Upper lobe of left lung (tissue), 6 donors: ENCODE measurements at regions not wholly inside any gene's neighbourhood (a gene's known extent, or its start where the extent isn't known, plus 50 kb on each side); places are given as distances from the start of the nearest gene placed in this dataset.

Experiments used
- ATAC-seq, 2 donors: fragments of 200-7000 bp; cut with Tn5 transposase; one replicate each; pipeline ENCODE4 v1.9.1; 2022; ENCODE audit warnings: mild to moderate bottlenecking in 2 of 2, moderate library complexity in 2 of 2; ENCODE audit not compliant: low FRiP score in 2 of 2
- DNase-seq, 2 donors: peaks; one replicate each; pipeline ENCODE4 v3.0.0-alpha.2; 2019 to 2020
- H3K27ac ChIP-seq, 4 donors: fragments of 200-600 bp; sonication (generic); one replicate each; pipeline ENCODE4 v1.5.1; 2016 to 2019
- H3K27me3 ChIP-seq, 4 donors: fragments of 200-600 bp; sonication (generic); one replicate each; pipeline ENCODE4 v1.5.1; 2017 to 2019
- H3K36me3 ChIP-seq, 4 donors: fragments of 200-600 bp; sonication (generic); one replicate each; pipeline ENCODE4 v1.5.1; 2016 to 2019
- H3K4me1 ChIP-seq, 4 donors: fragments of 200-600 bp; sonication (generic); one replicate each; pipeline ENCODE4 v1.5.1; 2018 to 2019
- H3K4me3 ChIP-seq, 4 donors: fragments of 200-600 bp; sonication (generic); one replicate each; pipeline ENCODE4 v1.5.1; 2017 to 2019; ENCODE audit warnings: mild to moderate bottlenecking in 2 of 4, moderate library complexity in 1 of 4
- H3K9me3 ChIP-seq, 4 donors: fragments of 200-600 bp; sonication (generic); one replicate each; pipeline ENCODE4 v1.5.1; 2018 to 2019
- EP300 ChIP-seq, 4 donors: sonication (generic); formaldehyde crosslinking; IDR thresholded peaks; one replicate each; pipeline ENCODE4 v1.5.1; 2017; ENCODE audit warnings: antibody characterized with exemption in 4 of 4, control low read depth in 2 of 4
- POLR2A ChIP-seq, 4 donors: fragments of 450-650 bp; IDR thresholded peaks; one replicate each; pipeline ENCODE4 v1.5.1; 2016 to 2017; ENCODE audit warnings: antibody characterized with exemption in 4 of 4, mild to moderate bottlenecking in 2 of 4
- POLR2AphosphoS5 ChIP-seq, 2 donors: sonication (generic); formaldehyde crosslinking; IDR thresholded peaks; one replicate each; pipeline ENCODE4 v1.5.1; 2017; ENCODE audit warnings: antibody characterized with exemption in 2 of 2
- WGBS, 2 donors: methylation state at CpG; one replicate each; pipeline ENCODE4 v1.1.5; 2017 to 2018; 5-methylcytosine and 5-hydroxymethylcytosine counted together
- TF ChIP-seq, protein P1 (sequence below), 6 experiments: fragments of 450-650 bp in 4 of 6; fragments of 200-600 bp in 2 of 6; sonication (generic) in 2 of 6; IDR thresholded peaks; one replicate each; pipeline ENCODE4 v1.5.1; 2016 to 2019; ENCODE audit warnings: antibody characterized with exemption in 6 of 6
- donor health status: DM: no; HTN: no; CAD: no; lungs with moderate emphysema.
- donor health status: DM: no; HTN: yes; CAD: no; lungs with severe emphysema.

DNA sequence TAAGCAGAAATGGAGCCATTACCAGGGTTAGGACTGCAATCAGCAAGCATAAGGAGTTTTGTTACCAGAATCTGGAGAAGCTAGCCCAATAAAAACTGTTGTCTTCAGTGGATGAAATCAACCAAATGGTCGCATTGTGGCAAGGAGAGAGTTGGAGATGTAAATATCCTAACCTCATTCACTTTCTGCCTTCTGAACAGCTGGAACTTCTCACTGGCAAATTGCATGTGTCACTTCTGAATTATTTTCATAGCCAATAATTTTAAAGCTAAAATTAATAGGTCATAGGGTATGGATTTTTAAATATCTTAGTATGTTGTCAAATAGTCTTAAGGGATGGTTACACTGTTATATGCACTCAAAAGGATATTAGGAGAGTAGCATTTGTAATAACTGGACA lies 121.6 kb downstream of the SUCNR1 start:
- Histone ChIP-seq H3K4me1 (no peaks in the 10 kb centered on the region), H3K4me3 (no peak overlapping the region), H3K9me3 (no peaks in the 10 kb centered on the region), H3K27me3 (no peaks in the 10 kb centered on the region), H3K36me3 (no peaks in the 10 kb centered on the region), H3K27ac (no peak overlapping the region)
- DNase-seq (no peak), ATAC-seq (no peak)
- WGBS, 2 donors, result 60 to 61% methylated on average over 1 of the region's 1 CpG
- no peak for TF ChIP-seq POLR2A (IDR thresholded peaks at IDR 0.05)
- TF ChIP-seq, protein P1, sequence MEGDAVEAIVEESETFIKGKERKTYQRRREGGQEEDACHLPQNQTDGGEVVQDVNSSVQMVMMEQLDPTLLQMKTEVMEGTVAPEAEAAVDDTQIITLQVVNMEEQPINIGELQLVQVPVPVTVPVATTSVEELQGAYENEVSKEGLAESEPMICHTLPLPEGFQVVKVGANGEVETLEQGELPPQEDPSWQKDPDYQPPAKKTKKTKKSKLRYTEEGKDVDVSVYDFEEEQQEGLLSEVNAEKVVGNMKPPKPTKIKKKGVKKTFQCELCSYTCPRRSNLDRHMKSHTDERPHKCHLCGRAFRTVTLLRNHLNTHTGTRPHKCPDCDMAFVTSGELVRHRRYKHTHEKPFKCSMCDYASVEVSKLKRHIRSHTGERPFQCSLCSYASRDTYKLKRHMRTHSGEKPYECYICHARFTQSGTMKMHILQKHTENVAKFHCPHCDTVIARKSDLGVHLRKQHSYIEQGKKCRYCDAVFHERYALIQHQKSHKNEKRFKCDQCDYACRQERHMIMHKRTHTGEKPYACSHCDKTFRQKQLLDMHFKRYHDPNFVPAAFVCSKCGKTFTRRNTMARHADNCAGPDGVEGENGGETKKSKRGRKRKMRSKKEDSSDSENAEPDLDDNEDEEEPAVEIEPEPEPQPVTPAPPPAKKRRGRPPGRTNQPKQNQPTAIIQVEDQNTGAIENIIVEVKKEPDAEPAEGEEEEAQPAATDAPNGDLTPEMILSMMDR (IDR thresholded peaks at IDR 0.05), result no peak
- no peak for TF ChIP-seq POLR2AphosphoS5 (IDR thresholded peaks at IDR 0.05)
- TF ChIP-seq EP300 (IDR thresholded peaks at IDR 0.05), result no peak

DNA sequence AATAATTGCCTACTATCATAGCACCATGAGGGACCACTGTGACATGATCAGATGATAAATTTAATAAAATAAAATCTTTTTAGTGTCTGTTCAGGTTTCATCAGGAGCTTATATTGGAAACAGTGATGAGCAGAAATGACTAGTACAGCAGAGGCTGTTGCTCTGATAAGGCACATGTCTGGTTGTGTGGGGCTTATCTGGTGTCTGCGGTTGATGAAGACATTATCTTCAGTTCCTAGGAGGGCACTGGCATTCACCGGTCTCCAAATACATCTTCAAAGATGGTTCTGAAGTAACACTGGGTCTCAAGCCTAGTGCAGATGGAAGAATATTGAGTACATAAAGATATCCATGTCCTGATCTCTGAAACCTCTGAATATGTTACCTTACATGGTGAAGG lies 125.3 kb downstream of the SUCNR1 start:
- H3K4me1 ChIP-seq, result no peaks in the 10 kb centered on the region
- no peak for ATAC-seq
- WGBS, 2 donors, result 92 to 95% methylated on average over 2 of the region's 2 CpGs
- no peak overlapping the region for H3K4me3 ChIP-seq
- TF ChIP-seq POLR2AphosphoS5 (IDR thresholded peaks at IDR 0.05) (no peak), EP300 (IDR thresholded peaks at IDR 0.05) (no peak), POLR2A (IDR thresholded peaks at IDR 0.05) (no peak)
- TF ChIP-seq, protein P1 (IDR thresholded peaks at IDR 0.05), result no peak
- H3K9me3 ChIP-seq, result no peaks in the 10 kb centered on the region
- no peak for DNase-seq
- H3K36me3 ChIP-seq, result no peaks in the 10 kb centered on the region
- no peaks in the 10 kb centered on the region for H3K27me3 ChIP-seq
- H3K27ac ChIP-seq, result no peak overlapping the region

GRCh38 chr3:151999936-152000335 lies 126.5 kb downstream of the SUCNR1 start:
- Histone ChIP-seq H3K4me3 (no peak overlapping the region), H3K27me3 (no peaks in the 10 kb centered on the region), H3K27ac (no peak overlapping the region), H3K9me3 (no peaks in the 10 kb centered on the region), H3K4me1 (no peaks in the 10 kb centered on the region), H3K36me3 (no peaks in the 10 kb centered on the region)
- no peak for ATAC-seq
- 89 to 93% methylated on average over 5 of the region's 5 CpGs for WGBS, 2 donors
- DNase-seq, result no peak
- TF ChIP-seq POLR2A (IDR thresholded peaks at IDR 0.05), result no peak
- TF ChIP-seq EP300 (IDR thresholded peaks at IDR 0.05), result no peak
- TF ChIP-seq, protein P1 (IDR thresholded peaks at IDR 0.05), result no peak
- TF ChIP-seq POLR2AphosphoS5 (IDR thresholded peaks at IDR 0.05), result no peak

DNA sequence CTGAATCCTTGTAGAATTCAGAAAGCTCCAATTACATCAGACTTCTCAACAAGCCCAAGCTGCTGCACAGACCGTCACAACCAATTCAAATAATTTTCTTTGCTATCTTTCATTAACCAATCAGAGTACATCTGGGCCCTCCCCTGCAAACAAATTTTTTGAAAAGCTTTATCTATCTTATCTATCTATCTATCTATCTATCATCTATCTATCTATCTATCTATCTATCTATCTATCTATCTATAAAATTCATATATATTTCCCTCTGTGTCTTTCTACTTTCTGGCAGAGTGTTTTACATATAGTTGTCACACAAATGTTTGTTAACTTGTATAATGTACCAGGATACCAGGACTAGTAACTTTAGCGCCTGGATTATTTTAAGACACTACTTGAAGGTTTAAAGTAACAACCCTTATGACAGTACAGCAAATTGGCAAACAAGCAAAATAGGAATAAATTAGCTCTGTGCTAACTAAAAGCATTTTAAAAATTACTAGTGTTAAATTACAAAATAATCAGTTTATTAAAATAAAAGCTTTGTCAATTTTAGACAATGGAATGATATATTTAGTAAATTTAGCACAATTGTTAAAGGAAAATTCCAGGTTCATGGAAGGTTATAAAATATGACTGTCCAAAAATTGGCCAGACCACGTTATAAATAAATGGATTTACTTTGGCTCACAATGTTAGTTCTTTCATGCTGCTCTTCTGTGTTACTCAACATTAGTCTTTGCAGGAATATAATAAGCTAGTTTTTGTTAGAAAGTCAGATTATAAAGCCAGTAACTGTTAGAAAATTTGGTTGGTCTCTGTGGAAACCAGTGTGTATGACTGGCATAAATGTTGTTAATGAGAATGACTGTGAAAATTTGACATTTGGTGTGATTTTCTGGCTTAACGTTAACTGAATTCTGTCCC lies 138.6 kb downstream of the SUCNR1 start:
- H3K27me3 ChIP-seq, result no peaks in the 10 kb centered on the region
- no peaks in the 10 kb centered on the region for H3K36me3 ChIP-seq
- H3K4me3 ChIP-seq, result no peak overlapping the region
- WGBS, 2 donors, result 82 to 84% methylated on average over 4 of the region's 4 CpGs
- TF ChIP-seq EP300 (IDR thresholded peaks at IDR 0.05) (no peak), POLR2AphosphoS5 (IDR thresholded peaks at IDR 0.05) (no peak), POLR2A (IDR thresholded peaks at IDR 0.05) (no peak)
- TF ChIP-seq, protein P1 (IDR thresholded peaks at IDR 0.05), result no peak
- DNase-seq, result no peak
- no peak for ATAC-seq
- no peak overlapping the region for H3K27ac ChIP-seq
- no peaks in the 10 kb centered on the region for H3K4me1 ChIP-seq
- H3K9me3 ChIP-seq, result no peaks in the 10 kb centered on the region

GRCh38 chr3:152019508-152019907 lies 146.1 kb downstream of the SUCNR1 start:
- WGBS, 2 donors, result 47 to 63% methylated on average over 2 of the region's 2 CpGs
- Histone ChIP-seq H3K4me1 (no peaks in the 10 kb centered on the region), H3K4me3 (no peak overlapping the region), H3K36me3 (no peaks in the 10 kb centered on the region), H3K27me3 (no peaks in the 10 kb centered on the region), H3K9me3 (no peaks in the 10 kb centered on the region), H3K27ac (no peak overlapping the region)
- DNase-seq (no peak), ATAC-seq (no peak)
- TF ChIP-seq, protein P1 (IDR thresholded peaks at IDR 0.05), result no peak
- TF ChIP-seq POLR2A (IDR thresholded peaks at IDR 0.05) (no peak), POLR2AphosphoS5 (IDR thresholded peaks at IDR 0.05) (no peak), EP300 (IDR thresholded peaks at IDR 0.05) (no peak)
